HCT116 (cell line): ENCODE measurements at regions not wholly inside any gene's neighbourhood (a gene's known extent, or its start where the extent isn't known, plus 50 kb on each side); places are given as distances from the start of the nearest gene placed in this dataset.

ENCODE experiments used
- ATAC-seq: fragments of 200-7000 bp; cut with Tn5 transposase; 2 replicates; pipeline ENCODE4 v1.9.1; 2020; ENCODE audit warnings: mild to moderate bottlenecking, moderate library complexity
- BruUV-seq: library from RNA; stranded (reverse); fragments of 400-500 nt; replicated peaks from 2 replicates; lab custom pipeline; 2021; lab: Mats Ljungman, UMichigan
- CTCF ChIA-PET: fragments of 300-600 bp; sonication (Branson Sonifier 250); formaldehyde crosslinking; loops from one replicate; lab custom pipeline; 2021; ENCODE audit warnings: antibody characterized with exemption; lab: Charles Lee
- POLR2A ChIA-PET: fragments of 300-600, 350-600 bp; sonication (Branson Sonifier 250); formaldehyde crosslinking; loops from one replicate; lab custom pipeline; 2021; ENCODE audit warnings: antibody characterized with exemption; lab: Charles Lee
- RAD21 ChIA-PET, 2 experiments: fragments of 300-600 bp; sonication (Branson Sonifier 250); formaldehyde crosslinking; loops; one replicate each; lab custom pipeline; 2023; ENCODE audit warnings: low total read pairs in 2 of 2; ENCODE audit not compliant: uncharacterized antibody in 2 of 2, unreplicated experiment in 2 of 2, low non-redundant PET in 1 of 2; lab: Charles Lee
- DNase-seq: peaks from one replicate; pipeline ENCODE4 v3.0.0-alpha.2; 2010; ENCODE audit warnings: low read depth, low spot score
- H2AFZ ChIP-seq: fragments of 200-600 bp; shearing (Covaris generic), sonication (generic); 2 replicates; pipeline ENCODE4 v1.6.1; 2017; ENCODE audit warnings: low read depth, mixed run types, mixed read lengths, antibody characterized with exemption, low read length; ENCODE audit not compliant: poor library complexity, severe bottlenecking
- H3K27ac ChIP-seq: 2 replicates; pipeline ENCODE4 v1.5.1; 2012; ENCODE audit warnings: low read depth, low read length
- H3K27me3 ChIP-seq: fragments of 200-600 bp; sonication (generic); 2 replicates; pipeline ENCODE4 v1.6.1; 2016; ENCODE audit warnings: mixed run types, low read length, mixed read lengths; ENCODE audit not compliant: insufficient read depth
- H3K36me3 ChIP-seq, 2 experiments: fragments of 200-500 bp in 1 of 2; fragments of 200-600 bp in 1 of 2; sonication (Bioruptor generic) in 1 of 2; sonication (generic) in 1 of 2; 2 replicates each; pipeline versions ENCODE4 v1.5.1 to v1.6.1; 2014 to 2016; ENCODE audit warnings: low read length in 2 of 2, inconsistent platforms in 1 of 2, mixed read lengths in 1 of 2, mixed run types in 1 of 2; ENCODE audit not compliant: insufficient read depth in 2 of 2, control insufficient read depth in 1 of 2
- H3K4me1 ChIP-seq, 2 experiments: fragments of 200-600 bp in 1 of 2; sonication (generic) in 1 of 2; 2 replicates each; pipeline versions ENCODE4 v1.5.1 to v1.6.1; 2012 to 2017; ENCODE audit warnings: low read length in 2 of 2, inconsistent platforms in 1 of 2, mild to moderate bottlenecking in 1 of 2, mixed read lengths in 1 of 2, mixed run types in 1 of 2, moderate library complexity in 1 of 2; ENCODE audit not compliant: insufficient read depth in 2 of 2, control insufficient read depth in 1 of 2
- H3K4me2 ChIP-seq: fragments of 200-600 bp; sonication (generic); 2 replicates; pipeline ENCODE4 v1.6.1; 2017; ENCODE audit warnings: mixed run types, low read length, mixed read lengths
- H3K4me3 ChIP-seq, 2 experiments: fragments of 200-600 bp in 1 of 2; sonication (generic) in 1 of 2; replicated peaks in 1 of 2; 2 replicates each; pipeline ENCODE4 v1.5.1; 2011 to 2016; ENCODE audit warnings: low read length in 2 of 2, control low read depth in 1 of 2, low read depth in 1 of 2, mild to moderate bottlenecking in 1 of 2, mixed read lengths in 1 of 2, mixed run types in 1 of 2
- H3K79me2 ChIP-seq: fragments of 200-600 bp; sonication (generic); 2 replicates; pipeline ENCODE4 v1.6.1; 2017; ENCODE audit warnings: mild to moderate bottlenecking, mixed run types, low read length, moderate library complexity, mixed read lengths; ENCODE audit not compliant: insufficient read depth
- H3K9ac ChIP-seq: fragments of 200-600 bp; sonication (generic); 2 replicates; pipeline ENCODE4 v1.6.1; 2016; ENCODE audit warnings: low read length, mixed read lengths
- H3K9me2 ChIP-seq: fragments of 200-600 bp; sonication (generic), shearing (Covaris generic); 2 replicates; pipeline ENCODE4 v1.6.1; 2017; ENCODE audit warnings: mixed run types, mild to moderate bottlenecking, moderate library complexity; ENCODE audit not compliant: insufficient read depth
- H3K9me3 ChIP-seq, 2 experiments: fragments of 200-500 bp in 1 of 2; fragments of 200-600 bp in 1 of 2; sonication (Bioruptor generic) in 1 of 2; sonication (generic) in 1 of 2; 2 replicates each; pipeline ENCODE4 v1.6.1; 2014 to 2017; ENCODE audit warnings: low read length in 2 of 2, mixed read lengths in 2 of 2, inconsistent platforms in 1 of 2, low read depth in 1 of 2, mild to moderate bottlenecking in 1 of 2, mixed run types in 1 of 2, moderate library complexity in 1 of 2; ENCODE audit not compliant: control insufficient read depth in 1 of 2, insufficient read depth in 1 of 2
- H4K20me1 ChIP-seq: fragments of 200-600 bp; sonication (generic), shearing (Covaris generic); 2 replicates; pipeline ENCODE4 v1.6.1; 2017; ENCODE audit warnings: mixed run types, mild to moderate bottlenecking, moderate library complexity; ENCODE audit not compliant: insufficient read depth
- ATF3 ChIP-seq: IDR thresholded peaks from 2 replicates; pipeline ENCODE4 v1.6.1; 2012
- CEBPB ChIP-seq: IDR thresholded peaks from 2 replicates; pipeline ENCODE4 v1.6.1; 2012; ENCODE audit warnings: low read depth
- EGR1 ChIP-seq: IDR thresholded peaks from 2 replicates; pipeline ENCODE4 v1.6.1; 2012; ENCODE audit warnings: low read depth
- ELF1 ChIP-seq: IDR thresholded peaks from 2 replicates; pipeline ENCODE4 v1.6.1; 2012; ENCODE audit warnings: low read depth, borderline replicate concordance
- EZH2 ChIP-seq: fragments of 200-600 bp; sonication (generic); IDR thresholded peaks from 2 replicates; pipeline ENCODE4 v1.6.1; 2017; ENCODE audit warnings: antibody characterized with exemption, mixed run types
- EZH2phosphoT487 ChIP-seq: fragments of 200-600 bp; IDR thresholded peaks from 2 replicates; pipeline ENCODE4 v1.6.1; 2018; ENCODE audit warnings: antibody characterized with exemption, borderline replicate concordance
- FOSL1 ChIP-seq: IDR thresholded peaks from 2 replicates; pipeline ENCODE4 v1.6.1; 2012; ENCODE audit warnings: low read depth
- MAX ChIP-seq: IDR thresholded peaks from 2 replicates; pipeline ENCODE4 v1.6.1; 2012
- POLR2A ChIP-seq: IDR thresholded peaks from 2 replicates; pipeline ENCODE4 v1.7.0; 2011; ENCODE audit warnings: borderline replicate concordance; ENCODE audit not compliant: insufficient read depth, insufficient read length; ENCODE audit errors: extremely low read depth
- POLR2AphosphoS5 ChIP-seq: IDR thresholded peaks from 2 replicates; pipeline ENCODE4 v1.6.1; 2011; ENCODE audit warnings: mild to moderate bottlenecking, low read depth, low read length, moderate library complexity
- RAD21 ChIP-seq: IDR thresholded peaks from 2 replicates; pipeline ENCODE4 v1.6.1; 2012; ENCODE audit warnings: low read depth, mild to moderate bottlenecking
- SIN3A ChIP-seq: IDR thresholded peaks from 2 replicates; pipeline ENCODE4 v1.6.1; 2012; ENCODE audit warnings: low read depth
- SP1 ChIP-seq: IDR thresholded peaks from 2 replicates; pipeline ENCODE4 v1.6.1; 2012; ENCODE audit warnings: low read depth
- SRF ChIP-seq: IDR thresholded peaks from 2 replicates; pipeline ENCODE4 v1.6.1; 2012; ENCODE audit warnings: low read depth
- YY1 ChIP-seq: IDR thresholded peaks from 2 replicates; pipeline ENCODE4 v1.6.1; 2011; ENCODE audit warnings: low read length, low read depth, moderate library complexity, mild to moderate bottlenecking; ENCODE audit not compliant: insufficient replicate concordance; ENCODE audit errors: extremely low read depth
- ZBTB33 ChIP-seq: IDR thresholded peaks from 2 replicates; pipeline ENCODE4 v1.6.1; 2011; ENCODE audit warnings: mild to moderate bottlenecking, low read length, moderate library complexity; ENCODE audit not compliant: insufficient replicate concordance; ENCODE audit errors: extremely low read depth
- ZFX ChIP-seq: fragments of 450-650 bp; IDR thresholded peaks from 2 replicates; pipeline ENCODE4 v1.6.1; 2017
- ZNF274 ChIP-seq: fragments of 200-500 bp; sonication (Bioruptor generic); IDR thresholded peaks from 2 replicates; pipeline ENCODE4 v1.6.1; 2014; ENCODE audit warnings: mild to moderate bottlenecking, low read depth, low read length, inconsistent platforms
- intact Hi-C: fragments of 100-400 bp; cut with micrococcal nuclease; formaldehyde crosslinking; loops from 2 replicates; pipeline ENCODE4 v1.10.0; 2022
- TF ChIP-seq, protein P1 (sequence below): IDR thresholded peaks from 2 replicates; pipeline ENCODE4 v1.6.1; 2012; ENCODE audit warnings: low read depth
- TF ChIP-seq, protein P2 (sequence below), 3 experiments: fragments of 200-600 bp in 1 of 3; sonication (generic) in 1 of 3; IDR thresholded peaks in 2 of 3; conservative IDR thresholded peaks in 1 of 3; 2 replicates each; pipeline ENCODE4 v1.5.1; 2012 to 2017; ENCODE audit warnings: low read depth in 2 of 3, low read length in 2 of 3, antibody characterized with exemption in 1 of 3, borderline replicate concordance in 1 of 3, control low read depth in 1 of 3, mild to moderate bottlenecking in 1 of 3, mixed read lengths in 1 of 3, mixed run types in 1 of 3, moderate library complexity in 1 of 3; ENCODE audit not compliant: insufficient read depth in 1 of 3

GRCh38 chr17:63345611-63346010 is 100.5 kb downstream of the CYB561 start:
- Histone ChIP-seq H3K4me1 (no peaks in the 10 kb centered on the region), H4K20me1 (no peaks in the 10 kb centered on the region), H3K9me3 (no peaks in the 10 kb centered on the region), H3K4me3 (no peak overlapping the region), H3K36me3 (no peaks in the 10 kb centered on the region), H3K79me2 (no peaks in the 10 kb centered on the region), H3K9ac (no peak overlapping the region), H3K27ac (no peak overlapping the region), H2AFZ (no peak overlapping the region), H3K9me2 (no peaks in the 10 kb centered on the region), H3K27me3 (no peaks in the 10 kb centered on the region), H3K4me2 (no peak overlapping the region)
- ATAC-seq: no peak
- intact Hi-C loops: no loop called here
- POLR2A ChIA-PET: no interaction called here
- TF ChIP-seq SIN3A (no peak), ZBTB33 (no peak), RAD21 (no peak), ZNF274 (no peak), CEBPB (no peak), MAX (no peak), POLR2AphosphoS5 (no peak), ZFX (no peak), EZH2phosphoT487 (no peak), POLR2A (no peak), FOSL1 (no peak), ELF1 (no peak), SRF (no peak), ATF3 (no peak), EZH2 (no peak), SP1 (no peak), EGR1 (no peak), YY1 (no peak)
- TF ChIP-seq, protein P1, sequence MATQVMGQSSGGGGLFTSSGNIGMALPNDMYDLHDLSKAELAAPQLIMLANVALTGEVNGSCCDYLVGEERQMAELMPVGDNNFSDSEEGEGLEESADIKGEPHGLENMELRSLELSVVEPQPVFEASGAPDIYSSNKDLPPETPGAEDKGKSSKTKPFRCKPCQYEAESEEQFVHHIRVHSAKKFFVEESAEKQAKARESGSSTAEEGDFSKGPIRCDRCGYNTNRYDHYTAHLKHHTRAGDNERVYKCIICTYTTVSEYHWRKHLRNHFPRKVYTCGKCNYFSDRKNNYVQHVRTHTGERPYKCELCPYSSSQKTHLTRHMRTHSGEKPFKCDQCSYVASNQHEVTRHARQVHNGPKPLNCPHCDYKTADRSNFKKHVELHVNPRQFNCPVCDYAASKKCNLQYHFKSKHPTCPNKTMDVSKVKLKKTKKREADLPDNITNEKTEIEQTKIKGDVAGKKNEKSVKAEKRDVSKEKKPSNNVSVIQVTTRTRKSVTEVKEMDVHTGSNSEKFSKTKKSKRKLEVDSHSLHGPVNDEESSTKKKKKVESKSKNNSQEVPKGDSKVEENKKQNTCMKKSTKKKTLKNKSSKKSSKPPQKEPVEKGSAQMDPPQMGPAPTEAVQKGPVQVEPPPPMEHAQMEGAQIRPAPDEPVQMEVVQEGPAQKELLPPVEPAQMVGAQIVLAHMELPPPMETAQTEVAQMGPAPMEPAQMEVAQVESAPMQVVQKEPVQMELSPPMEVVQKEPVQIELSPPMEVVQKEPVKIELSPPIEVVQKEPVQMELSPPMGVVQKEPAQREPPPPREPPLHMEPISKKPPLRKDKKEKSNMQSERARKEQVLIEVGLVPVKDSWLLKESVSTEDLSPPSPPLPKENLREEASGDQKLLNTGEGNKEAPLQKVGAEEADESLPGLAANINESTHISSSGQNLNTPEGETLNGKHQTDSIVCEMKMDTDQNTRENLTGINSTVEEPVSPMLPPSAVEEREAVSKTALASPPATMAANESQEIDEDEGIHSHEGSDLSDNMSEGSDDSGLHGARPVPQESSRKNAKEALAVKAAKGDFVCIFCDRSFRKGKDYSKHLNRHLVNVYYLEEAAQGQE: no peak
- TF ChIP-seq, protein P2, sequence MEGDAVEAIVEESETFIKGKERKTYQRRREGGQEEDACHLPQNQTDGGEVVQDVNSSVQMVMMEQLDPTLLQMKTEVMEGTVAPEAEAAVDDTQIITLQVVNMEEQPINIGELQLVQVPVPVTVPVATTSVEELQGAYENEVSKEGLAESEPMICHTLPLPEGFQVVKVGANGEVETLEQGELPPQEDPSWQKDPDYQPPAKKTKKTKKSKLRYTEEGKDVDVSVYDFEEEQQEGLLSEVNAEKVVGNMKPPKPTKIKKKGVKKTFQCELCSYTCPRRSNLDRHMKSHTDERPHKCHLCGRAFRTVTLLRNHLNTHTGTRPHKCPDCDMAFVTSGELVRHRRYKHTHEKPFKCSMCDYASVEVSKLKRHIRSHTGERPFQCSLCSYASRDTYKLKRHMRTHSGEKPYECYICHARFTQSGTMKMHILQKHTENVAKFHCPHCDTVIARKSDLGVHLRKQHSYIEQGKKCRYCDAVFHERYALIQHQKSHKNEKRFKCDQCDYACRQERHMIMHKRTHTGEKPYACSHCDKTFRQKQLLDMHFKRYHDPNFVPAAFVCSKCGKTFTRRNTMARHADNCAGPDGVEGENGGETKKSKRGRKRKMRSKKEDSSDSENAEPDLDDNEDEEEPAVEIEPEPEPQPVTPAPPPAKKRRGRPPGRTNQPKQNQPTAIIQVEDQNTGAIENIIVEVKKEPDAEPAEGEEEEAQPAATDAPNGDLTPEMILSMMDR (IDR thresholded peaks at IDR 0.05 in 2 of 3, conservative IDR thresholded peaks at IDR 0.05 in 1 of 3; ENCODE audit: borderline replicate concordance in 1 of 3, insufficient read depth in 1 of 3, low read depth in 2 of 3, low read length in 2 of 3): no peak
- no peak for DNase-seq
- CTCF ChIA-PET: no interaction called here
- RAD21 ChIA-PET: no interaction called here
- BruUV-seq: no TSS peak
